ENCODE measurements at regions not wholly inside any gene's neighbourhood (a gene's known extent, or its start where the extent isn't known, plus 50 kb on each side); places are given as distances from the start of the nearest gene placed in this dataset.

- TF ChIP-seq KDM1A (CRISPR knock-in tag; IDR thresholded peaks at IDR 0.05), result no peak
- TF ChIP-seq NR2C2 (CRISPR knock-in tag; IDR thresholded peaks at IDR 0.05; ENCODE audit: borderline replicate concordance), result no peak
- TF ChIP-seq MBNL3 (CRISPR knock-in tag; conservative IDR thresholded peaks at IDR 0.05), result no peak
- no peak for TF ChIP-seq CBX5 (CRISPR knock-in tag; IDR thresholded peaks at IDR 0.05; ENCODE audit: borderline replicate concordance)
- no peak for TF ChIP-seq HDAC2 (CRISPR knock-in tag; IDR thresholded peaks at IDR 0.05)
These were observed 112.2 kb upstream of the ALDH1B1 start for GRCh38 chr9:38280251-38280800.
